ENCODE measurements at regions not wholly inside any gene's neighbourhood (a gene's known extent, or its start where the extent isn't known, plus 50 kb on each side); places are given as distances from the start of the nearest gene placed in this dataset.

DNA sequence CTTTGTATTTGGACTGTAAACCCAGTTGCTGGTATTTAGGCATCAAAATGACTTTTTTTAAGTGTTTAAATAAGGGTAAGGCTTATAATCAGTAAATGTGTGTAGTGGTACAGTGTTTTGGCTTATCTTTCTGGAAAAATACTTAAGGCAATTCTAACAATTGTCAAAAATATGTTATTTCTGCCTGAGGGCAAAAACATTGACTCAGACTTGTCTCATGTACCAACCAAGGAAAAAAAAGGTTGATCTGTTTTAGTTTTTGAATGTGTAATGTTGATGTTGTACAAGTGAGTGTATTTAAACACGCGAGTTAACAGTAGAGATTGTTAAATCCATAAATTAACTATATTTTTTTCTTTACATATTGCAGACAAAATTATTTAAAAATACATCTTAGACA lies 277.8 kb upstream of the TYRP1 start:
- Mint-ChIP-seq H3K4me1 (no peaks in the 10 kb centered on the region), H3K27ac (no peak overlapping the region), H3K4me3 (no peak overlapping the region), H3K27me3 (ENCODE audit: low read depth) (no peaks in the 10 kb centered on the region), H3K36me3 (peaks cover 5% of the 10 kb centered on the region), H3K9me3 (peaks cover 19% of the 10 kb centered on the region)
- TF ChIP-seq TCF7 (CRISPR knock-in tag; IDR thresholded peaks at IDR 0.05; ENCODE audit: low read depth) (no peak), NFE2L1 (CRISPR knock-in tag; IDR thresholded peaks at IDR 0.05) (no peak), ZNF317 (CRISPR knock-in tag; IDR thresholded peaks at IDR 0.05; ENCODE audit: borderline replicate concordance, low read depth) (no peak), JAZF1 (CRISPR knock-in tag; IDR thresholded peaks at IDR 0.05) (no peak), AR (CRISPR knock-in tag; IDR thresholded peaks at IDR 0.05) (no peak), ZNF396 (CRISPR knock-in tag; IDR thresholded peaks at IDR 0.05; ENCODE audit: borderline replicate concordance) (no peak)
- ATAC-seq: no peak
- POLR2A ChIA-PET: no interaction called here
- DNase-seq (ENCODE audit: low spot score): no peak
- CTCF ChIA-PET: interaction anchor here (1.2 kb wide), 1 partner anchor 11 kb away, joined by 5 read pairs; no protein-coding TSS in a partner anchor

DNA sequence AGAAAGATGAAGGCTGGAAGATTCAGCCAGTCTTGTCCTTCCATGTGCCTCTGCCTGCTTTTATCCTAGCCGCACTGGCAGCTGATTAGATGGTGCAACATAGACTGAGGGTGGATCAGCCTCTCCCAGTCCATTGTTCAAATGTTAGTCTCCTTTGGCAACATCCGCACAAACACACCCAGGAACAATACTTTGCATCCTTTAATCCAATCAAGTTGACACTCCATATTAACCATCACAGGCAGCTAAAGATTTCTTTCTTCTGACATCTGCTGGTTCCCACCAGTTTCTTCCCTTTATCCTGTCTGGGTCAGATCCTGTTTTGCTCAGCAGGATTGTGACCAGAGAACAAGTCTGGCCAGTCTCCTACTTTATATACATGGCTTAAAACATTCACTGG lies 276.5 kb upstream of the TYRP1 start:
- DNase-seq (ENCODE audit: low spot score): no peak
- no peaks in the 10 kb centered on the region for H3K4me1 Mint-ChIP-seq
- H3K4me3 Mint-ChIP-seq: no peak overlapping the region
- POLR2A ChIA-PET: no interaction called here
- H3K27me3 Mint-ChIP-seq (ENCODE audit: low read depth): no peaks in the 10 kb centered on the region
- peaks cover 19% of the 10 kb centered on the region for H3K9me3 Mint-ChIP-seq
- CTCF ChIA-PET: no interaction called here
- no peak overlapping the region for H3K27ac Mint-ChIP-seq
- H3K36me3 Mint-ChIP-seq: peaks cover 5% of the 10 kb centered on the region
- no peak for ATAC-seq
- TF ChIP-seq ZNF121 (CRISPR knock-in tag; IDR thresholded peaks at IDR 0.05) (no peak), TEAD1 (CRISPR knock-in tag; IDR thresholded peaks at IDR 0.05) (no peak), AR (CRISPR knock-in tag; IDR thresholded peaks at IDR 0.05) (no peak), ZNF671 (CRISPR knock-in tag; IDR thresholded peaks at IDR 0.05) (no peak), SMAD3 (CRISPR knock-in tag; IDR thresholded peaks at IDR 0.05; ENCODE audit: borderline replicate concordance) (no peak), OVOL2 (CRISPR knock-in tag; IDR thresholded peaks at IDR 0.05; ENCODE audit: borderline replicate concordance) (no peak), HMGA2 (CRISPR knock-in tag; IDR thresholded peaks at IDR 0.05) (no peak), ZNF512 (CRISPR knock-in tag; IDR thresholded peaks at IDR 0.05; ENCODE audit: borderline replicate concordance) (no peak), FOXP4 (CRISPR knock-in tag; IDR thresholded peaks at IDR 0.05) (no peak), SMAD4 (CRISPR knock-in tag; IDR thresholded peaks at IDR 0.05) (no peak), HMGXB4 (CRISPR knock-in tag; IDR thresholded peaks at IDR 0.05) (no peak), ATF2 (CRISPR knock-in tag; IDR thresholded peaks at IDR 0.05; ENCODE audit: borderline replicate concordance, low read depth) (no peak), TP53 (CRISPR knock-in tag; IDR thresholded peaks at IDR 0.05) (no peak), GABPB1 (CRISPR knock-in tag; IDR thresholded peaks at IDR 0.05) (no peak), CREB1 (CRISPR knock-in tag; IDR thresholded peaks at IDR 0.05) (no peak), MXD4 (CRISPR knock-in tag; IDR thresholded peaks at IDR 0.05; ENCODE audit: borderline replicate concordance) (no peak)
